ENCODE measurements at regions not wholly inside any gene's neighbourhood (a gene's known extent, or its start where the extent isn't known, plus 50 kb on each side); places are given as distances from the start of the nearest gene placed in this dataset.
A peak's percentile ranks its signal among the peaks of the same experiment; 100 is the strongest.

GRCh38 chr2:64328415-64328722 is 125.6 kb upstream of the LGALSL start:
- TF ChIP-seq POLR2AphosphoS5 (IDR thresholded peaks at IDR 0.05) (no peak), SMC3 (conservative IDR thresholded peaks at IDR 0.05; ENCODE audit: poor library complexity) (no peak), RAD21 (conservative IDR thresholded peaks at IDR 0.05) (no peak)
- no peaks in the 10 kb centered on the region for H3K36me3 ChIP-seq (ENCODE audit: insufficient read depth, low read length)
- H3K9me3 ChIP-seq (ENCODE audit: low read length) = no peaks in the 10 kb centered on the region
- no peak overlapping the region for H3K4me2 ChIP-seq (ENCODE audit: low read length)
- H3K4me3 ChIP-seq (ENCODE audit: low read length) = no peak overlapping the region
- H4K20me1 ChIP-seq (ENCODE audit: insufficient read depth) = no peaks in the 10 kb centered on the region
- H3K79me2 ChIP-seq (replicated peaks; ENCODE audit: insufficient read depth, low read length) = no peaks in the 10 kb centered on the region
- H3K27ac ChIP-seq (ENCODE audit: low read length) = no peak overlapping the region
- peak overlapping the region; percentile 26 for H3K9ac ChIP-seq (ENCODE audit: low read length)
- H3F3A ChIP-seq (ENCODE audit: insufficient read depth, low read length, poor library complexity, severe bottlenecking) = no peaks in the 10 kb centered on the region
- no peaks in the 10 kb centered on the region for H3K27me3 ChIP-seq (ENCODE audit: insufficient read depth, low read depth, low read length)
- no peak overlapping the region for H2AFZ ChIP-seq (ENCODE audit: low read depth, low read length)
- no peaks in the 10 kb centered on the region for H3K9me2 ChIP-seq (ENCODE audit: insufficient read depth, low read length)

GRCh38 chr2:64328756-64329155 is 125.2 kb upstream of the LGALSL start:
- TF ChIP-seq POLR2AphosphoS5 (IDR thresholded peaks at IDR 0.05) = no peak
- no peak for TF ChIP-seq RAD21 (conservative IDR thresholded peaks at IDR 0.05)
- TF ChIP-seq REST (IDR thresholded peaks at IDR 0.05; ENCODE audit: borderline replicate concordance) = no peak
- TF ChIP-seq, protein P1, sequence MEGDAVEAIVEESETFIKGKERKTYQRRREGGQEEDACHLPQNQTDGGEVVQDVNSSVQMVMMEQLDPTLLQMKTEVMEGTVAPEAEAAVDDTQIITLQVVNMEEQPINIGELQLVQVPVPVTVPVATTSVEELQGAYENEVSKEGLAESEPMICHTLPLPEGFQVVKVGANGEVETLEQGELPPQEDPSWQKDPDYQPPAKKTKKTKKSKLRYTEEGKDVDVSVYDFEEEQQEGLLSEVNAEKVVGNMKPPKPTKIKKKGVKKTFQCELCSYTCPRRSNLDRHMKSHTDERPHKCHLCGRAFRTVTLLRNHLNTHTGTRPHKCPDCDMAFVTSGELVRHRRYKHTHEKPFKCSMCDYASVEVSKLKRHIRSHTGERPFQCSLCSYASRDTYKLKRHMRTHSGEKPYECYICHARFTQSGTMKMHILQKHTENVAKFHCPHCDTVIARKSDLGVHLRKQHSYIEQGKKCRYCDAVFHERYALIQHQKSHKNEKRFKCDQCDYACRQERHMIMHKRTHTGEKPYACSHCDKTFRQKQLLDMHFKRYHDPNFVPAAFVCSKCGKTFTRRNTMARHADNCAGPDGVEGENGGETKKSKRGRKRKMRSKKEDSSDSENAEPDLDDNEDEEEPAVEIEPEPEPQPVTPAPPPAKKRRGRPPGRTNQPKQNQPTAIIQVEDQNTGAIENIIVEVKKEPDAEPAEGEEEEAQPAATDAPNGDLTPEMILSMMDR (IDR thresholded peaks at IDR 0.05; ENCODE audit: poor library complexity, severe bottlenecking) = no peak
- no peak for TF ChIP-seq EZH2 (IDR thresholded peaks at IDR 0.05; ENCODE audit: borderline replicate concordance, insufficient read depth, low read length, poor library complexity, severe bottlenecking)
- TF ChIP-seq TAF1 (IDR thresholded peaks at IDR 0.05; ENCODE audit: low read depth) = no peak
- no peak for TF ChIP-seq EP300 (conservative IDR thresholded peaks at IDR 0.05; ENCODE audit: poor library complexity, severe bottlenecking)
- Histone ChIP-seq H3K9me3 (ENCODE audit: low read length) (no peaks in the 10 kb centered on the region), H4K20me1 (ENCODE audit: insufficient read depth) (no peaks in the 10 kb centered on the region), H3K4me2 (ENCODE audit: low read length) (no peak overlapping the region), H3F3A (ENCODE audit: insufficient read depth, low read length, poor library complexity, severe bottlenecking) (no peaks in the 10 kb centered on the region), H2AFZ (ENCODE audit: low read depth, low read length) (no peak overlapping the region), H3K4me3 (ENCODE audit: low read length) (no peak overlapping the region), H3K27ac (ENCODE audit: low read length) (no peak overlapping the region), H3K27me3 (ENCODE audit: insufficient read depth, low read depth, low read length) (no peaks in the 10 kb centered on the region), H3K36me3 (ENCODE audit: insufficient read depth, low read length) (no peaks in the 10 kb centered on the region), H3K9ac (ENCODE audit: low read length) (no peak overlapping the region), H3K9me2 (ENCODE audit: insufficient read depth, low read length) (no peaks in the 10 kb centered on the region), H3K79me2 (replicated peaks; ENCODE audit: insufficient read depth, low read length) (no peaks in the 10 kb centered on the region)

DNA sequence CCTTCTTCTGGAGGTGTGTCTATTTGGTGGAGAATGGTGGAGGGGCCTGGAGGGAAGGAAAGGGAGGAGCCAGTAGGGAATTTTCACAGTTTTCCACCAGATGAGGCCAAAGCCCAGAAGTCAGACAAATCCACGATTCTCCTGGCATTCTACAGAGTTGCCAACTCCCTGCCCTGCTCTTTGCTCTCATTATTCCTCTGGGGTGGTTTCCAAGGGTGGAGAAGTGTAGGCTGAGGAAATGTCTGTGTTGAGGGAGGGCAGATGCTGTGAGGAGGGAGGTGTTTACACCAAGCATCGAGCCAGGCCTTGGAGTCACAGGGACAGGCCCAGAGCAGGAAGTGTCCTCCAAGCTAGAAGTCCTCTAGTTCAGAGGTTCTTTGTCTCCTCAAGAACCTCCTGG is 124.1 kb upstream of the LGALSL start:
- no peak overlapping the region for H3K27ac ChIP-seq (ENCODE audit: low read length)
- no peaks in the 10 kb centered on the region for H3K79me2 ChIP-seq (replicated peaks; ENCODE audit: insufficient read depth, low read length)
- TF ChIP-seq EZH2 (IDR thresholded peaks at IDR 0.05; ENCODE audit: borderline replicate concordance, insufficient read depth, low read length, poor library complexity, severe bottlenecking) (no peak), MXI1 (conservative IDR thresholded peaks at IDR 0.05; ENCODE audit: poor library complexity, severe bottlenecking) (no peak), REST (IDR thresholded peaks at IDR 0.05; ENCODE audit: borderline replicate concordance) (no peak), SMC3 (conservative IDR thresholded peaks at IDR 0.05; ENCODE audit: poor library complexity) (no peak)
- TF ChIP-seq, protein P1 (IDR thresholded peaks at IDR 0.05; ENCODE audit: poor library complexity, severe bottlenecking) = no peak
- H2AFZ ChIP-seq (ENCODE audit: low read depth, low read length) = no peak overlapping the region
- H3K9ac ChIP-seq (ENCODE audit: low read length) = no peak overlapping the region
- no peak overlapping the region for H3K4me3 ChIP-seq (ENCODE audit: low read length)
- H4K20me1 ChIP-seq (ENCODE audit: insufficient read depth) = no peaks in the 10 kb centered on the region
- H3K4me2 ChIP-seq (ENCODE audit: low read length) = no peak overlapping the region
- no peaks in the 10 kb centered on the region for H3F3A ChIP-seq (ENCODE audit: insufficient read depth, low read length, poor library complexity, severe bottlenecking)
- no peaks in the 10 kb centered on the region for H3K27me3 ChIP-seq (ENCODE audit: insufficient read depth, low read depth, low read length)
- no peaks in the 10 kb centered on the region for H3K36me3 ChIP-seq (ENCODE audit: insufficient read depth, low read length)
- no peaks in the 10 kb centered on the region for H3K9me2 ChIP-seq (ENCODE audit: insufficient read depth, low read length)
- H3K9me3 ChIP-seq (ENCODE audit: low read length) = no peaks in the 10 kb centered on the region
